GM21786 (cell line): ENCODE measurements at regions not wholly inside any gene's neighbourhood (a gene's known extent, or its start where the extent isn't known, plus 50 kb on each side); places are given as distances from the start of the nearest gene placed in this dataset.

Source experiments
- ATAC-seq: cut with Tn5 transposase; IDR thresholded peaks from one replicate; pipeline ENCODE4 v1.9.1; 2021; ENCODE audit not compliant: unreplicated experiment

- ATAC-seq, result no peak
These were observed 1176.1 kb downstream of the CDH9 start for GRCh38 chr5:25862276-25862675.

GRCh38 chr5:25858019-25858418 lies 1180.4 kb downstream of the CDH9 start:
- ATAC-seq, result no peak

- no peak for ATAC-seq
These were observed 1187.1 kb downstream of the CDH9 start for GRCh38 chr5:25851301-25851700.

- ATAC-seq, result no peak
These were observed 1187.8 kb downstream of the CDH9 start for GRCh38 chr5:25850581-25850980.

GRCh38 chr5:25849270-25849669 lies 1189.1 kb downstream of the CDH9 start:
- ATAC-seq, result no peak

- no peak for ATAC-seq
These were observed 1178.6 kb upstream of the CDH10 start for GRCh38 chr5:25823330-25823873.
